ENCODE measurements at regions not wholly inside any gene's neighbourhood (a gene's known extent, or its start where the extent isn't known, plus 50 kb on each side); places are given as distances from the start of the nearest gene placed in this dataset.
"Not testable (repeated sequence)": the region's sequence is repeated elsewhere in the genome, so short reads cannot be mapped to it uniquely, and the experiment has no call there.

DNA sequence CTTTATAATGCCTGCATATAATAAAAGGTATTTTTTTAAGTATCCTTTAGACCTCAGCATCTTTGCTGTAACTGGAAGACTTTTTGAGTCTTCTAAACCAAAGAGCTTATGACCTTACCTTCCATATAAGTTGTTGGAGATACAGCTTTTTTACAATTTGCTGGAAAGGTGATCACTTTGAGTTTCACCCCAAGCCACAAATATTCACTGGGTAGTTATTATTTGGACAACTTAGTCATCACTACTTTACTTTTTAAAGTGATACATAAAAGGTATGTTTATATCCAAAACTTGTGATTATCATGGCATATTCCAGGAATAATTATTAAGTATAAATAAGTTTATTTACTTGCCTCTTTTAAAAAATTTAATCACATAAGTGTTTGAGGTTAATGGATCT, 246.7 kb upstream of the NRIP1 start:
- TF ChIP-seq GABPA (IDR thresholded peaks at IDR 0.05; ENCODE audit: low read depth) (no peak), POLR2AphosphoS5 (IDR thresholded peaks at IDR 0.05; ENCODE audit: low read depth) (no peak), SPI1 (IDR thresholded peaks at IDR 0.05; ENCODE audit: borderline replicate concordance, low read depth) (no peak)
- TF ChIP-seq, protein P1, sequence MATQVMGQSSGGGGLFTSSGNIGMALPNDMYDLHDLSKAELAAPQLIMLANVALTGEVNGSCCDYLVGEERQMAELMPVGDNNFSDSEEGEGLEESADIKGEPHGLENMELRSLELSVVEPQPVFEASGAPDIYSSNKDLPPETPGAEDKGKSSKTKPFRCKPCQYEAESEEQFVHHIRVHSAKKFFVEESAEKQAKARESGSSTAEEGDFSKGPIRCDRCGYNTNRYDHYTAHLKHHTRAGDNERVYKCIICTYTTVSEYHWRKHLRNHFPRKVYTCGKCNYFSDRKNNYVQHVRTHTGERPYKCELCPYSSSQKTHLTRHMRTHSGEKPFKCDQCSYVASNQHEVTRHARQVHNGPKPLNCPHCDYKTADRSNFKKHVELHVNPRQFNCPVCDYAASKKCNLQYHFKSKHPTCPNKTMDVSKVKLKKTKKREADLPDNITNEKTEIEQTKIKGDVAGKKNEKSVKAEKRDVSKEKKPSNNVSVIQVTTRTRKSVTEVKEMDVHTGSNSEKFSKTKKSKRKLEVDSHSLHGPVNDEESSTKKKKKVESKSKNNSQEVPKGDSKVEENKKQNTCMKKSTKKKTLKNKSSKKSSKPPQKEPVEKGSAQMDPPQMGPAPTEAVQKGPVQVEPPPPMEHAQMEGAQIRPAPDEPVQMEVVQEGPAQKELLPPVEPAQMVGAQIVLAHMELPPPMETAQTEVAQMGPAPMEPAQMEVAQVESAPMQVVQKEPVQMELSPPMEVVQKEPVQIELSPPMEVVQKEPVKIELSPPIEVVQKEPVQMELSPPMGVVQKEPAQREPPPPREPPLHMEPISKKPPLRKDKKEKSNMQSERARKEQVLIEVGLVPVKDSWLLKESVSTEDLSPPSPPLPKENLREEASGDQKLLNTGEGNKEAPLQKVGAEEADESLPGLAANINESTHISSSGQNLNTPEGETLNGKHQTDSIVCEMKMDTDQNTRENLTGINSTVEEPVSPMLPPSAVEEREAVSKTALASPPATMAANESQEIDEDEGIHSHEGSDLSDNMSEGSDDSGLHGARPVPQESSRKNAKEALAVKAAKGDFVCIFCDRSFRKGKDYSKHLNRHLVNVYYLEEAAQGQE (IDR thresholded peaks at IDR 0.05; ENCODE audit: insufficient replicate concordance, low read depth) = no peak
- TF ChIP-seq, protein P2, sequence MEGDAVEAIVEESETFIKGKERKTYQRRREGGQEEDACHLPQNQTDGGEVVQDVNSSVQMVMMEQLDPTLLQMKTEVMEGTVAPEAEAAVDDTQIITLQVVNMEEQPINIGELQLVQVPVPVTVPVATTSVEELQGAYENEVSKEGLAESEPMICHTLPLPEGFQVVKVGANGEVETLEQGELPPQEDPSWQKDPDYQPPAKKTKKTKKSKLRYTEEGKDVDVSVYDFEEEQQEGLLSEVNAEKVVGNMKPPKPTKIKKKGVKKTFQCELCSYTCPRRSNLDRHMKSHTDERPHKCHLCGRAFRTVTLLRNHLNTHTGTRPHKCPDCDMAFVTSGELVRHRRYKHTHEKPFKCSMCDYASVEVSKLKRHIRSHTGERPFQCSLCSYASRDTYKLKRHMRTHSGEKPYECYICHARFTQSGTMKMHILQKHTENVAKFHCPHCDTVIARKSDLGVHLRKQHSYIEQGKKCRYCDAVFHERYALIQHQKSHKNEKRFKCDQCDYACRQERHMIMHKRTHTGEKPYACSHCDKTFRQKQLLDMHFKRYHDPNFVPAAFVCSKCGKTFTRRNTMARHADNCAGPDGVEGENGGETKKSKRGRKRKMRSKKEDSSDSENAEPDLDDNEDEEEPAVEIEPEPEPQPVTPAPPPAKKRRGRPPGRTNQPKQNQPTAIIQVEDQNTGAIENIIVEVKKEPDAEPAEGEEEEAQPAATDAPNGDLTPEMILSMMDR (IDR thresholded peaks at IDR 0.05; ENCODE audit: insufficient read depth, low read length) = no peak
- Histone ChIP-seq H3K27me3 (ENCODE audit: insufficient read depth, poor library complexity, severe bottlenecking) (no peaks in the 10 kb centered on the region), H3K4me3 (replicated peaks; ENCODE audit: insufficient read depth, low read length) (no peak overlapping the region), H3K27ac (replicated peaks) (no peak overlapping the region)
- no peak for DNase-seq (ENCODE audit: low read depth in 1 of 2, low spot score in 1 of 2)

DNA sequence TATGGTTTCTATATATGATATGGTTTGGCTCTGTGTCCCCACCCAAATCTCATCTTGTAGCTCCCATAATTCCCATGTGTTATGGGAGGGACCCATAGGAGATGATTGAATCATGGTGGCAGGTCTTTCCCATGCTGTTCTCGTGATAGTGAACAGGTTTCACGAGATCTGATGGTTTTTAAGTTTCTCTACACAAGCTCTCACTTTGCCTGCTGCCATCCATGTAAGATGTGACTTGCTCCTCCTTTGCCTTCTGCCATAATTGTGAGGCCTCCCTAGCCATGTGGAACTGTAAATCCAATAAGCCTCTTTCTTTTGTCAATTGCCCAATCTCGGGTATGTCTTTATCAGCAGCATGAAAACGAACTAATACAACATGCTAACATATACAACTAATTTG, 252.2 kb upstream of the NRIP1 start:
- not testable (repeated sequence) for DNase-seq (ENCODE audit: low read depth in 1 of 2, low spot score in 1 of 2); H3K27ac ChIP-seq (replicated peaks); H3K4me3 ChIP-seq (replicated peaks; ENCODE audit: insufficient read depth, low read length); H3K27me3 ChIP-seq (ENCODE audit: insufficient read depth, poor library complexity, severe bottlenecking)

DNA sequence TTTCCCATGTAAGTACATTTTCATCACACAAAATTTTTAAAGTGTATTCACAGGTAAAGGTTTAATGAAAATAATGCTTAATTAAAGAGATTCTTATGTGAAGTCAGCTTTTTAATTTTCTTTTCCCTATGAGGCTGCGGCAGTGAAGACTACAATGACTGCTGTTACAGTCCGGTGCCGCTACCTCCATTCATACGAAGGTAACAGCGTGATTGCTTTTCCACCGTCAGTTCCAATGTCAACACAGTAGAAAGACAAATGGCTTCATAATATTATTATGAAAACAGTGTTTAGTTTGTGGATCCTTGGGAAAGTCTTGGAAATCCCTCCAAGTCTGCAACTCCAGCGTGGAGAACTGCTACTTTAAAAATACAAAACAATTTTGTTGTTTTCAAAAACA, 254.9 kb upstream of the NRIP1 start:
- DNase-seq (ENCODE audit: low read depth in 1 of 2, low spot score in 1 of 2) = no peak
- TF ChIP-seq, protein P2 (IDR thresholded peaks at IDR 0.05; ENCODE audit: insufficient read depth, low read length) = no peak
- TF ChIP-seq POLR2AphosphoS5 (IDR thresholded peaks at IDR 0.05; ENCODE audit: low read depth) = no peak
- TF ChIP-seq, protein P1 (IDR thresholded peaks at IDR 0.05; ENCODE audit: insufficient replicate concordance, low read depth) = no peak
- TF ChIP-seq GABPA (IDR thresholded peaks at IDR 0.05; ENCODE audit: low read depth) = no peak
- no peak for TF ChIP-seq SPI1 (IDR thresholded peaks at IDR 0.05; ENCODE audit: borderline replicate concordance, low read depth)
- no peak overlapping the region for H3K27ac ChIP-seq (replicated peaks)
- no peak overlapping the region for H3K4me3 ChIP-seq (replicated peaks; ENCODE audit: insufficient read depth, low read length)
- no peaks in the 10 kb centered on the region for H3K27me3 ChIP-seq (ENCODE audit: insufficient read depth, poor library complexity, severe bottlenecking)

DNA sequence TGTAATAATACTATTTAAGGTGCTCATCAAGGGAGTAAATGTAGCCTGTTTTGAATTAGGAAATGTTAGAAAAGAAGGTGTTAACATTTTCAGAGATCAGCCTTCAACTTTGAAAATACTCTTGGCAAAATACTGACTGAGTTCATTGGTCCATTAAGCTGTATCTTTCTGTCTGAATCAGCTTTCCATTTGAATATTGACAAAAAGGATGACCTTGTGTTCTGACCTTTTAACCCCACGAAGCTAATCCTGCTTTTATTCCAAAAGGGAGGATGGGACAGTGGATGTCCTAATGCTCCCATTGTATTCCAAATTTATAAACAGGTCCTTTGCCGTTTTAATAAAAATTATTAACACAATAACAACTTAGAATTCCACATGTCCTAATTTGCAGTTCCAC, 259.7 kb upstream of the NRIP1 start:
- no peak for DNase-seq (ENCODE audit: low read depth in 1 of 2, low spot score in 1 of 2)
- Histone ChIP-seq H3K4me3 (replicated peaks; ENCODE audit: insufficient read depth, low read length) (no peak overlapping the region), H3K27ac (replicated peaks) (no peak overlapping the region), H3K27me3 (ENCODE audit: insufficient read depth, poor library complexity, severe bottlenecking) (no peaks in the 10 kb centered on the region)
- TF ChIP-seq GABPA (IDR thresholded peaks at IDR 0.05; ENCODE audit: low read depth) (no peak), SPI1 (IDR thresholded peaks at IDR 0.05; ENCODE audit: borderline replicate concordance, low read depth) (no peak), POLR2AphosphoS5 (IDR thresholded peaks at IDR 0.05; ENCODE audit: low read depth) (no peak)
- TF ChIP-seq, protein P1 (IDR thresholded peaks at IDR 0.05; ENCODE audit: insufficient replicate concordance, low read depth) = no peak
- TF ChIP-seq, protein P2 (IDR thresholded peaks at IDR 0.05; ENCODE audit: insufficient read depth, low read length) = no peak
